Testis (tissue), 2 donors: ENCODE measurements at regions not wholly inside any gene's neighbourhood (a gene's known extent, or its start where the extent isn't known, plus 50 kb on each side); places are given as distances from the start of the nearest gene placed in this dataset.

Experiments
- CTCF ChIP-seq, 3 experiments: fragments of 450-650 bp in 2 of 3; fragments of 200-600 bp in 1 of 3; sonication (generic) in 1 of 3; IDR thresholded peaks; one replicate each; pipeline ENCODE4 v1.5.1; 2016 to 2019; ENCODE audit warnings: antibody characterized with exemption in 3 of 3, mild to moderate bottlenecking in 2 of 3, moderate library complexity in 1 of 3
- POLR2A ChIP-seq: fragments of 450-650 bp; IDR thresholded peaks from one replicate; pipeline ENCODE4 v1.6.1; 2017; ENCODE audit warnings: antibody characterized with exemption, mild to moderate bottlenecking, moderate library complexity

- TF ChIP-seq POLR2A: no peak
- TF ChIP-seq CTCF (IDR thresholded peaks at IDR 0.05): no peak
Measured at GRCh38 chr4:107279733-107280132, 243.6 kb upstream of the DKK2 start.
